ENCODE measurements at regions not wholly inside any gene's neighbourhood (a gene's known extent, or its start where the extent isn't known, plus 50 kb on each side); places are given as distances from the start of the nearest gene placed in this dataset.

- no peaks in the 10 kb centered on the region for H3K27me3 ChIP-seq (ENCODE audit: insufficient read depth, low read length, poor library complexity, severe bottlenecking)
- ChIA-PET POLR2A (no interaction called here), CTCF (no interaction called here)
- no peak overlapping the region for H3K27ac ChIP-seq (ENCODE audit: low read depth, low read length)
- Mint-ChIP-seq H3K36me3 (no peaks in the 10 kb centered on the region), H3K27me3 (no peaks in the 10 kb centered on the region), H3K27ac (no peak overlapping the region), H3K4me1 (no peaks in the 10 kb centered on the region), H3K4me3 (no peak overlapping the region), H3K9me3 (peaks cover 2 to 11% (median 6%) of the 10 kb centered on the region in 5 donors)
- H3K4me1 ChIP-seq (ENCODE audit: insufficient read depth, low read length), result no peaks in the 10 kb centered on the region
- no peaks in the 10 kb centered on the region for H3K36me3 ChIP-seq (ENCODE audit: insufficient read depth, low read length)
- H3K9me3 ChIP-seq (ENCODE audit: low read length), result no peaks in the 10 kb centered on the region
- no peak for DNase-seq
- no peak overlapping the region for H3K4me3 ChIP-seq (ENCODE audit: low read length)
These were observed 351.9 kb downstream of the FAT4 start for GRCh38 chr4:125666635-125667034.

- Mint-ChIP-seq H3K36me3 (no peaks in the 10 kb centered on the region), H3K4me3 (no peak overlapping the region), H3K4me1 (no peaks in the 10 kb centered on the region), H3K9me3 (peaks cover 3 to 10% (median 5%) of the 10 kb centered on the region in 5 donors), H3K27ac (no peak overlapping the region), H3K27me3 (no peaks in the 10 kb centered on the region)
- H3K27ac ChIP-seq (ENCODE audit: low read depth, low read length), result no peak overlapping the region
- no peak overlapping the region for H3K4me3 ChIP-seq (ENCODE audit: low read length)
- no peak for DNase-seq
- ChIA-PET CTCF (no interaction called here), POLR2A (no interaction called here)
- H3K36me3 ChIP-seq (ENCODE audit: insufficient read depth, low read length), result no peaks in the 10 kb centered on the region
- H3K9me3 ChIP-seq (ENCODE audit: low read length), result no peaks in the 10 kb centered on the region
- H3K4me1 ChIP-seq (ENCODE audit: insufficient read depth, low read length), result no peaks in the 10 kb centered on the region
- H3K27me3 ChIP-seq (ENCODE audit: insufficient read depth, low read length, poor library complexity, severe bottlenecking), result no peaks in the 10 kb centered on the region
These were observed 361.4 kb downstream of the FAT4 start for GRCh38 chr4:125676156-125676555.

DNA sequence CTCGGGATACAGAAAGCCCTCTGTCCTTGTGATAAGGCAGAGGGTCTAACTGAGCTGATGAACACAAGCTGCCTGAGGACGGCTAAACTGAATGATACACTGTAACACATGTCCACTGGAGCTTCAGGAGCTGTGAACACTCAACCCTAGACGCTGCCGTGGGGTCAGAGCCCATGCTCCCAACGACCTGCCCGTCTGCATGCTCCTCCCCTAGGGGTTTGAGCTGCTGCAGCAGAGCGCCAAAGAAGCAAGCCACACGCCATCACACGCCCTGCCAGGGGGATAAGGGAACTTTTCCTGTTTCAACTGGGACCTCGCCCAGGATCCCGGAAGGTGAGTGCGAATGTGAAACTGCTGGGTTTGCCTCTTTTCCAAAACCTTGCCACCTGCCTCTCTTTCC, 361.8 kb downstream of the FAT4 start:
- no peaks in the 10 kb centered on the region for H3K9me3 ChIP-seq (ENCODE audit: low read length)
- H3K4me3 Mint-ChIP-seq, result no peak overlapping the region
- no peak overlapping the region for H3K27ac ChIP-seq (ENCODE audit: low read depth, low read length)
- no peaks in the 10 kb centered on the region for H3K4me1 Mint-ChIP-seq
- H3K27me3 ChIP-seq (ENCODE audit: insufficient read depth, low read length, poor library complexity, severe bottlenecking), result no peaks in the 10 kb centered on the region
- DNase-seq, result no peak
- ChIA-PET CTCF (no interaction called here), POLR2A (no interaction called here)
- H3K36me3 ChIP-seq (ENCODE audit: insufficient read depth, low read length), result no peaks in the 10 kb centered on the region
- H3K27ac Mint-ChIP-seq, result no peak overlapping the region
- no peak overlapping the region for H3K4me3 ChIP-seq (ENCODE audit: low read length)
- no peaks in the 10 kb centered on the region for H3K4me1 ChIP-seq (ENCODE audit: insufficient read depth, low read length)
- peaks cover 3 to 10% (median 5%) of the 10 kb centered on the region in 5 donors for H3K9me3 Mint-ChIP-seq
- H3K36me3 Mint-ChIP-seq, result no peaks in the 10 kb centered on the region
- H3K27me3 Mint-ChIP-seq, result no peaks in the 10 kb centered on the region

- Mint-ChIP-seq H3K4me3 (no peak overlapping the region), H3K27ac (no peak overlapping the region), H3K27me3 (no peaks in the 10 kb centered on the region), H3K4me1 (no peaks in the 10 kb centered on the region), H3K9me3 (peaks cover 3 to 10% (median 5%) of the 10 kb centered on the region in 5 donors), H3K36me3 (no peaks in the 10 kb centered on the region)
- DNase-seq, result no peak
- no peaks in the 10 kb centered on the region for H3K36me3 ChIP-seq (ENCODE audit: insufficient read depth, low read length)
- H3K4me1 ChIP-seq (ENCODE audit: insufficient read depth, low read length), result no peaks in the 10 kb centered on the region
- no peaks in the 10 kb centered on the region for H3K9me3 ChIP-seq (ENCODE audit: low read length)
- no peak overlapping the region for H3K4me3 ChIP-seq (ENCODE audit: low read length)
- no peaks in the 10 kb centered on the region for H3K27me3 ChIP-seq (ENCODE audit: insufficient read depth, low read length, poor library complexity, severe bottlenecking)
- H3K27ac ChIP-seq (ENCODE audit: low read depth, low read length), result no peak overlapping the region
- ChIA-PET POLR2A (no interaction called here), CTCF (no interaction called here)
These were observed 363.0 kb downstream of the FAT4 start for GRCh38 chr4:125677665-125678307.

DNA sequence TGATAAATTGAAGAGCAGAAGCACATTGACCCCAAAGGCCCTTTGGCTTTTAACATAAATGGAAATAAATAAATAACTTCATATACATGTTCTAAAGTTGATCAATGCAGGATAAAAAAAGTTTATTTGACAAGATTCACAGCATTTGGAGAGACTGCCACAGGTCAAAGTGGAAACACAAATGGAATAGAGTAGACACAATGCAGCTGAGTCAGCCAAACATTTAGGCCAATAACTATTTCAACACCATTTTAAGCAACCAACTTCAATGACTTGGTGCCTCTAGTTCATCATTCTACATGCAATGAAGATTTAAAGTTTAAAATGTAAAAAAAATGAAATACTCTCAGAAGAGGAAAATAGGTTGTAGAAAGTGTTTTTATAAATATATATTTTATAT, 365.2 kb downstream of the FAT4 start:
- no peak overlapping the region for H3K4me3 Mint-ChIP-seq
- H3K36me3 Mint-ChIP-seq, result no peaks in the 10 kb centered on the region
- H3K4me1 Mint-ChIP-seq, result no peaks in the 10 kb centered on the region
- Histone ChIP-seq H3K27ac (ENCODE audit: low read depth, low read length) (no peak overlapping the region), H3K27me3 (ENCODE audit: insufficient read depth, low read length, poor library complexity, severe bottlenecking) (no peaks in the 10 kb centered on the region), H3K4me3 (ENCODE audit: low read length) (no peak overlapping the region), H3K9me3 (ENCODE audit: low read length) (no peaks in the 10 kb centered on the region), H3K4me1 (ENCODE audit: insufficient read depth, low read length) (no peaks in the 10 kb centered on the region), H3K36me3 (ENCODE audit: insufficient read depth, low read length) (no peaks in the 10 kb centered on the region)
- ChIA-PET POLR2A (no interaction called here), CTCF (no interaction called here)
- DNase-seq, result no peak
- H3K9me3 Mint-ChIP-seq, result peaks cover 3 to 8% (median 5%) of the 10 kb centered on the region in 5 donors
- no peaks in the 10 kb centered on the region for H3K27me3 Mint-ChIP-seq
- H3K27ac Mint-ChIP-seq, result no peak overlapping the region

DNA sequence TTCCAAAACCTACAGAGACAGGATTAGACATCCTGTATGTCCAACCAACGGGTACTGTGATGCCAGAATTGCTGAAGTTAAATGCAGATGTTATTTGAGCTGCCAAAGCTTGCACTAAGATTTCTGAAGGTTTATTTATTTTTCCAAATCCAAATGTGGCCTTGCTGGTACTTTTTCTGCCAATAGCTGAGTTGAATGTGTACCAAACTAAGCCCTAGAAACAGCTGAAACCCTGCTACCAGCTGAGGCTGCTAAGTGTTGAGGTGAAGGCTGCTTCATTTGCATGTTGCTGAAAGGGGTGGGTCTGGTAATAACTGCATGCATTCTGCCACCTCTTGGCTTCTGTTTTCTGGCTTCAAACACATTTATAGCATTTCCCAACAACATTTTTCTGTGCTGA, 366.5 kb downstream of the FAT4 start:
- Mint-ChIP-seq H3K4me3 (no peak overlapping the region), H3K27ac (no peak overlapping the region), H3K36me3 (no peaks in the 10 kb centered on the region), H3K4me1 (no peaks in the 10 kb centered on the region), H3K27me3 (no peaks in the 10 kb centered on the region), H3K9me3 (peaks cover 0 to 8% (median 5%) of the 10 kb centered on the region in 5 donors)
- Histone ChIP-seq H3K36me3 (ENCODE audit: insufficient read depth, low read length) (no peaks in the 10 kb centered on the region), H3K27ac (ENCODE audit: low read depth, low read length) (no peak overlapping the region), H3K9me3 (ENCODE audit: low read length) (no peaks in the 10 kb centered on the region), H3K4me1 (ENCODE audit: insufficient read depth, low read length) (no peaks in the 10 kb centered on the region), H3K27me3 (ENCODE audit: insufficient read depth, low read length, poor library complexity, severe bottlenecking) (no peaks in the 10 kb centered on the region), H3K4me3 (ENCODE audit: low read length) (no peak overlapping the region)
- DNase-seq, result no peak
- POLR2A ChIA-PET, result no interaction called here
- CTCF ChIA-PET, result no interaction called here

DNA sequence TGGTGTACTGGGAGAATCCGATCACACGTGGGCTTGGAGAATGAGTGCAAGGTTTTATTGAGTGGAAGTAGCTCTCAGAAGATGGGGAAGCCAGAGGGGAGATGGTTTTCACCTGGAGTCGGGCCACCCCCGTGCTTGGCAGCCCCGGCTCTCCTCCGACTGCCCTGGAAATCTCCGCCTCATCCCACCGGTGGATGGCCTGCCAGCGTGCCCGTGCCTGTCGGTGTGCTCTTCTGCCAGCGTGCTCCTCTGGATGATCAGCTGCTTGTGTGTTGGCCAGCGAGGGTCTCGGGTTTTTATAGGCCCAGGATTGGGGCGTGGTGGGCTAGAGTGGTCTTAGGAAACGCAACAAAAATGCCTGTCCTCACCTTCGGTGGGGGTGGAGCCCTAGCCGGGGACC, 368.0 kb downstream of the FAT4 start:
- Histone ChIP-seq H3K4me3 (ENCODE audit: low read length) (no peak overlapping the region), H3K36me3 (ENCODE audit: insufficient read depth, low read length) (no peaks in the 10 kb centered on the region), H3K4me1 (ENCODE audit: insufficient read depth, low read length) (no peaks in the 10 kb centered on the region), H3K9me3 (ENCODE audit: low read length) (no peaks in the 10 kb centered on the region), H3K27ac (ENCODE audit: low read depth, low read length) (no peak overlapping the region), H3K27me3 (ENCODE audit: insufficient read depth, low read length, poor library complexity, severe bottlenecking) (no peaks in the 10 kb centered on the region)
- Mint-ChIP-seq H3K27ac (no peak overlapping the region), H3K4me3 (no peak overlapping the region), H3K9me3 (peaks cover 0 to 3% (median 2%) of the 10 kb centered on the region in 5 donors), H3K36me3 (no peaks in the 10 kb centered on the region), H3K27me3 (no peaks in the 10 kb centered on the region), H3K4me1 (no peaks in the 10 kb centered on the region)
- DNase-seq, result no peak
- ChIA-PET CTCF (interaction anchor here (0.9 kb wide), 1 partner anchor 14 kb away, joined by 3 read pairs; no protein-coding TSS in a partner anchor), POLR2A (no interaction called here)

GRCh38 chr4:125688841-125689240, 374.1 kb downstream of the FAT4 start:
- H3K9me3 Mint-ChIP-seq, result peaks cover 2 to 6% (median 3%) of the 10 kb centered on the region in 5 donors
- CTCF ChIA-PET, result no interaction called here
- Histone ChIP-seq H3K27me3 (ENCODE audit: insufficient read depth, low read length, poor library complexity, severe bottlenecking) (no peaks in the 10 kb centered on the region), H3K9me3 (ENCODE audit: low read length) (no peaks in the 10 kb centered on the region), H3K4me3 (ENCODE audit: low read length) (no peak overlapping the region), H3K27ac (ENCODE audit: low read depth, low read length) (no peak overlapping the region), H3K36me3 (ENCODE audit: insufficient read depth, low read length) (no peaks in the 10 kb centered on the region), H3K4me1 (ENCODE audit: insufficient read depth, low read length) (no peaks in the 10 kb centered on the region)
- H3K27ac Mint-ChIP-seq, result no peak overlapping the region
- no peak for DNase-seq
- no peaks in the 10 kb centered on the region for H3K27me3 Mint-ChIP-seq
- H3K4me1 Mint-ChIP-seq, result no peaks in the 10 kb centered on the region
- H3K4me3 Mint-ChIP-seq, result no peak overlapping the region
- H3K36me3 Mint-ChIP-seq, result no peaks in the 10 kb centered on the region
- POLR2A ChIA-PET, result no interaction called here

GRCh38 chr4:125689805-125690204, 375.1 kb downstream of the FAT4 start:
- CTCF ChIA-PET, result no interaction called here
- Histone ChIP-seq H3K27ac (ENCODE audit: low read depth, low read length) (no peak overlapping the region), H3K4me3 (ENCODE audit: low read length) (no peak overlapping the region), H3K27me3 (ENCODE audit: insufficient read depth, low read length, poor library complexity, severe bottlenecking) (no peaks in the 10 kb centered on the region), H3K36me3 (ENCODE audit: insufficient read depth, low read length) (no peaks in the 10 kb centered on the region), H3K4me1 (ENCODE audit: insufficient read depth, low read length) (no peaks in the 10 kb centered on the region), H3K9me3 (ENCODE audit: low read length) (no peaks in the 10 kb centered on the region)
- Mint-ChIP-seq H3K36me3 (no peaks in the 10 kb centered on the region), H3K4me1 (no peaks in the 10 kb centered on the region), H3K27me3 (no peaks in the 10 kb centered on the region), H3K9me3 (peaks cover 2 to 9% (median 4%) of the 10 kb centered on the region in 5 donors), H3K27ac (no peak overlapping the region), H3K4me3 (no peak overlapping the region)
- POLR2A ChIA-PET, result no interaction called here
- no peak for DNase-seq
